H9 (cell line): ENCODE measurements at regions not wholly inside any gene's neighbourhood (a gene's known extent, or its start where the extent isn't known, plus 50 kb on each side); places are given as distances from the start of the nearest gene placed in this dataset.

Experiments used
- DNase-seq: peaks from one replicate; pipeline ENCODE4 v3.0.0-alpha.2; 2017
- H2AFZ ChIP-seq: one replicate; pipeline ENCODE4 v1.6.1; 2013; ENCODE audit warnings: mild to moderate bottlenecking, low read length, control low read depth, moderate library complexity
- H2AK5ac ChIP-seq: 2 replicates; pipeline ENCODE4 v1.6.1; 2013; ENCODE audit warnings: low read length, control low read depth, mixed read lengths; ENCODE audit not compliant: insufficient read length
- H2BK120ac ChIP-seq: one replicate; pipeline ENCODE4 v1.6.1; 2013; ENCODE audit warnings: low read depth, mild to moderate bottlenecking, low read length, control low read depth, inconsistent platforms; ENCODE audit not compliant: poor library complexity, severe bottlenecking
- H2BK12ac ChIP-seq: 2 replicates; pipeline ENCODE4 v1.6.1; 2013; ENCODE audit warnings: low read length, control low read depth, mixed read lengths, low read depth; ENCODE audit not compliant: insufficient read length
- H2BK15ac ChIP-seq: 2 replicates; pipeline ENCODE4 v1.6.1; 2013; ENCODE audit warnings: low read depth, low read length, control low read depth
- H2BK20ac ChIP-seq: one replicate; pipeline ENCODE4 v1.6.1; 2013; ENCODE audit warnings: low read depth, mild to moderate bottlenecking, low read length, control low read depth, inconsistent platforms; ENCODE audit not compliant: poor library complexity, severe bottlenecking
- H2BK5ac ChIP-seq: 2 replicates; pipeline ENCODE4 v1.6.1; 2013; ENCODE audit warnings: low read length, control low read depth, mixed read lengths; ENCODE audit not compliant: insufficient read length
- H3K14ac ChIP-seq: 2 replicates; pipeline ENCODE4 v1.6.1; 2013; ENCODE audit warnings: low read length, control low read depth; ENCODE audit not compliant: insufficient read depth
- H3K18ac ChIP-seq: 2 replicates; pipeline ENCODE4 v1.6.1; 2013; ENCODE audit warnings: low read depth, mild to moderate bottlenecking, mixed read lengths, low read length, control low read depth; ENCODE audit not compliant: insufficient read length
- H3K23ac ChIP-seq: 2 replicates; pipeline ENCODE4 v1.6.1; 2013; ENCODE audit warnings: low read length, control low read depth, mixed read lengths, low read depth; ENCODE audit not compliant: insufficient read length
- H3K23me2 ChIP-seq: 2 replicates; pipeline ENCODE4 v1.6.1; 2013; ENCODE audit warnings: low read depth, mild to moderate bottlenecking, mixed read lengths, low read length, control low read depth; ENCODE audit not compliant: insufficient read length, poor library complexity, severe bottlenecking
- H3K27ac ChIP-seq: 2 replicates; pipeline ENCODE4 v1.5.1; 2013; ENCODE audit warnings: low read length, control low read depth, mixed read lengths, low read depth; ENCODE audit not compliant: insufficient read length
- H3K27me3 ChIP-seq: 2 replicates; pipeline ENCODE4 v1.6.1; 2013; ENCODE audit warnings: low read length, control low read depth, inconsistent platforms; ENCODE audit not compliant: insufficient read depth
- H3K4ac ChIP-seq: 2 replicates; pipeline ENCODE4 v1.6.1; 2013; ENCODE audit warnings: low read depth, mild to moderate bottlenecking, control low read depth, inconsistent platforms, low read length, moderate library complexity
- H3K4me1 ChIP-seq: 2 replicates; pipeline ENCODE4 v1.6.1; 2013; ENCODE audit warnings: low read length, control low read depth, inconsistent platforms; ENCODE audit not compliant: insufficient read depth
- H3K4me2 ChIP-seq: 2 replicates; pipeline ENCODE4 v1.6.1; 2013; ENCODE audit warnings: low read length, control low read depth, mixed read lengths; ENCODE audit not compliant: insufficient read length, insufficient read depth
- H3K56ac ChIP-seq: 2 replicates; pipeline ENCODE4 v1.6.1; 2013; ENCODE audit warnings: low read depth, mild to moderate bottlenecking, mixed read lengths, low read length, control low read depth; ENCODE audit not compliant: insufficient read length
- H3K79me1 ChIP-seq: 2 replicates; pipeline ENCODE4 v1.6.1; 2013; ENCODE audit warnings: low read depth, mild to moderate bottlenecking, moderate library complexity, low read length, control low read depth, inconsistent platforms; ENCODE audit not compliant: insufficient read depth, poor library complexity, severe bottlenecking
- H3K79me2 ChIP-seq: 2 replicates; pipeline ENCODE4 v1.6.1; 2013; ENCODE audit warnings: low read length, control low read depth, inconsistent platforms; ENCODE audit not compliant: insufficient read depth
- H3K9ac ChIP-seq: 2 replicates; pipeline ENCODE4 v1.6.1; 2013; ENCODE audit warnings: low read length, control low read depth, mixed read lengths; ENCODE audit not compliant: insufficient read length; ENCODE audit errors: extremely low read depth
- H3K9me3 ChIP-seq: one replicate; pipeline ENCODE4 v1.6.1; 2013; ENCODE audit warnings: low read depth, low read length, inconsistent platforms; ENCODE audit not compliant: control insufficient read depth
- H3T11ph ChIP-seq: one replicate; pipeline ENCODE4 v1.6.1; 2013; ENCODE audit warnings: mild to moderate bottlenecking, low read length, control low read depth, inconsistent platforms
- H4K20me1 ChIP-seq: one replicate; pipeline ENCODE4 v1.6.1; 2013; ENCODE audit not compliant: control insufficient read depth, insufficient read length, insufficient read depth
- H4K5ac ChIP-seq: 2 replicates; pipeline ENCODE4 v1.6.1; 2013; ENCODE audit warnings: low read depth, mild to moderate bottlenecking, mixed read lengths, low read length, control low read depth; ENCODE audit not compliant: insufficient read length
- H4K8ac ChIP-seq: replicated peaks from 2 replicates; pipeline ENCODE4 v1.6.1; 2013; ENCODE audit warnings: low read length, control low read depth, mixed read lengths, low read depth; ENCODE audit not compliant: insufficient read length
- H4K91ac ChIP-seq: 2 replicates; pipeline ENCODE4 v1.6.1; 2013; ENCODE audit warnings: low read depth, mild to moderate bottlenecking, moderate library complexity, mixed read lengths, low read length, control low read depth; ENCODE audit not compliant: insufficient read length
- H3K27ac Mint-ChIP-seq, 3 experiments: 2 replicates in 2 of 3; 3 replicates in 1 of 3; pipeline ENCODE4 v1.8.0; 2020 to 2021; ENCODE audit warnings: mixed read lengths in 3 of 3, mild to moderate bottlenecking in 1 of 3, moderate library complexity in 1 of 3
- H3K27me3 Mint-ChIP-seq: 2 replicates; pipeline ENCODE4 v1.8.0; 2021; ENCODE audit warnings: low read depth, mild to moderate bottlenecking, moderate library complexity, mixed read lengths
- H3K36me3 Mint-ChIP-seq, 3 experiments: 2 replicates in 2 of 3; 3 replicates in 1 of 3; pipeline ENCODE4 v1.8.0; 2020 to 2021; ENCODE audit warnings: low read depth in 3 of 3, mixed read lengths in 3 of 3; ENCODE audit not compliant: insufficient read depth in 1 of 3
- H3K4me1 Mint-ChIP-seq, 2 experiments: 2 replicates each; pipeline ENCODE4 v1.8.0; 2020; ENCODE audit warnings: mixed read lengths in 2 of 2
- H3K4me3 Mint-ChIP-seq, 2 experiments: 2 replicates in 1 of 2; 3 replicates in 1 of 2; pipeline ENCODE4 v1.8.0; 2020 to 2021; ENCODE audit warnings: mild to moderate bottlenecking in 2 of 2, mixed read lengths in 2 of 2, moderate library complexity in 1 of 2
- H3K9me3 Mint-ChIP-seq, 2 experiments: 2 replicates in 1 of 2; 3 replicates in 1 of 2; pipeline ENCODE4 v1.8.0; 2020; ENCODE audit warnings: mild to moderate bottlenecking in 2 of 2, mixed read lengths in 2 of 2, moderate library complexity in 1 of 2
- WGBS: extraction: QIAGEN DNeasy Blood & Tissue Kit; methylation state at CpG from one replicate; pipeline ENCODE4 v1.1.7; 2013; ENCODE audit warnings: missing lambda C conversion rate, low lambda C conversion rate, mixed read lengths; ENCODE audit not compliant: insufficient read length; ENCODE audit errors: extremely low coverage; 5-methylcytosine and 5-hydroxymethylcytosine counted together
- TF ChIP-seq, protein P1 (sequence below): fragments of 200-600 bp; sonication (generic); conservative IDR thresholded peaks from 3 replicates; pipeline ENCODE4 v1.8.0; 2021; ENCODE audit warnings: antibody characterized with exemption, mild to moderate bottlenecking

DNA sequence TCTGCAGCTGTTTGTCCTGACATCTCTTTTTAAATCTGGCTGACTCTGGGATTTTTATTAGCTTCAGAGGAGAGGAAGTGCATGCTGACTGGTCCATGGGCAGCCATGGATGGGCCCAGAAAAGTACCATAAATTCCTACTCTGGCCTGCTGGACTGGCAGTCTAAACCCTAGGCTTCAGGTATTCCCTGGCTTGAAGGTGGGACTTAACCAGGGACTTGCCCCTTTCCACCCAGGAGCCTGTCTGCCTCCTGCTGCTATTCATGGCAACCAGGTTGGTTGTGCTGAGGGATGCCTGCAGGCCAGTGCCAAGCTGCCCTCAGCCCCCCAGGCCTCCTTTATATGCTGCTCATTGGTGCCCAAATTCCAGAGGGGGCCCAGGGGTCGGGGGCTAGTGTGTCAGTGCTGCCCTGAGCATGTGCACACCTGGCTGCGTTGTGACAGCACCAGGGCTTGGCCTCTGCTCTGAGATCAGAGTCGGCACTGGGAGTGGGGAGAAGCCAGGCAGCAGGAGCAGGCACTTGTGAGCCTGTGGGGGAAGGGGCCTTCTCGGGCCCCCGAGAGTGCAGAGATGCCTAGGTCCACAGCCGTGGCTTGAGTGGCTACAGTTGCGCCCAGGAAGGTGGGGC, 195.7 kb upstream of the TFPI start:
- H3K56ac ChIP-seq = no peak overlapping the region
- Mint-ChIP-seq H3K4me3 (no peak overlapping the region), H3K9me3 (peaks cover 0 to 3% of the 10 kb centered on the region in 2 experiments; a peak in 3 of 5 replicates), H3K36me3 (peaks cover 0 to 14% (median 2%) of the 10 kb centered on the region in 3 experiments; a peak in 3 of 7 replicates), H3K4me1 (peaks cover 0 to 12% of the 10 kb centered on the region in 2 experiments; a peak in 2 of 4 replicates), H3K27me3 (no peaks in the 10 kb centered on the region), H3K27ac (no peak overlapping the region)
- no peak overlapping the region for H3T11ph ChIP-seq
- H2AFZ ChIP-seq = no peak overlapping the region
- no peak overlapping the region for H2BK20ac ChIP-seq
- no peak overlapping the region for H3K9ac ChIP-seq
- no peak overlapping the region for H4K8ac ChIP-seq
- H3K27me3 ChIP-seq = no peaks in the 10 kb centered on the region
- no peak overlapping the region for H2BK12ac ChIP-seq
- H3K14ac ChIP-seq = no peak overlapping the region
- H4K20me1 ChIP-seq = no peaks in the 10 kb centered on the region
- no peak overlapping the region for H3K18ac ChIP-seq
- H4K91ac ChIP-seq = no peak overlapping the region
- no peak overlapping the region for H2AK5ac ChIP-seq
- no peak for DNase-seq
- H3K79me2 ChIP-seq = no peaks in the 10 kb centered on the region
- H3K9me3 ChIP-seq = no peaks in the 10 kb centered on the region
- no peak overlapping the region for H3K4me2 ChIP-seq
- TF ChIP-seq, protein P1, sequence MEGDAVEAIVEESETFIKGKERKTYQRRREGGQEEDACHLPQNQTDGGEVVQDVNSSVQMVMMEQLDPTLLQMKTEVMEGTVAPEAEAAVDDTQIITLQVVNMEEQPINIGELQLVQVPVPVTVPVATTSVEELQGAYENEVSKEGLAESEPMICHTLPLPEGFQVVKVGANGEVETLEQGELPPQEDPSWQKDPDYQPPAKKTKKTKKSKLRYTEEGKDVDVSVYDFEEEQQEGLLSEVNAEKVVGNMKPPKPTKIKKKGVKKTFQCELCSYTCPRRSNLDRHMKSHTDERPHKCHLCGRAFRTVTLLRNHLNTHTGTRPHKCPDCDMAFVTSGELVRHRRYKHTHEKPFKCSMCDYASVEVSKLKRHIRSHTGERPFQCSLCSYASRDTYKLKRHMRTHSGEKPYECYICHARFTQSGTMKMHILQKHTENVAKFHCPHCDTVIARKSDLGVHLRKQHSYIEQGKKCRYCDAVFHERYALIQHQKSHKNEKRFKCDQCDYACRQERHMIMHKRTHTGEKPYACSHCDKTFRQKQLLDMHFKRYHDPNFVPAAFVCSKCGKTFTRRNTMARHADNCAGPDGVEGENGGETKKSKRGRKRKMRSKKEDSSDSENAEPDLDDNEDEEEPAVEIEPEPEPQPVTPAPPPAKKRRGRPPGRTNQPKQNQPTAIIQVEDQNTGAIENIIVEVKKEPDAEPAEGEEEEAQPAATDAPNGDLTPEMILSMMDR = no peak
- H4K5ac ChIP-seq = no peak overlapping the region
- H3K23ac ChIP-seq = no peak overlapping the region
- no CpG with 5 or more reads among the region's 7 CpGs for WGBS
- no peak overlapping the region for H3K27ac ChIP-seq
- H3K23me2 ChIP-seq = no peaks in the 10 kb centered on the region
- H2BK15ac ChIP-seq = no peak overlapping the region
- no peak overlapping the region for H2BK5ac ChIP-seq
- H3K79me1 ChIP-seq = no peaks in the 10 kb centered on the region
- no peak overlapping the region for H3K4ac ChIP-seq
- no peaks in the 10 kb centered on the region for H3K4me1 ChIP-seq
- H2BK120ac ChIP-seq = no peak overlapping the region
